GM12878 (cell line): ENCODE measurements at regions not wholly inside any gene's neighbourhood (a gene's known extent, or its start where the extent isn't known, plus 50 kb on each side); places are given as distances from the start of the nearest gene placed in this dataset.

Experiments
- ATAC-seq: fragments of 200-7000 bp; cut with Tn5 transposase; 3 replicates; pipeline ENCODE4 v1.9.1; 2020; ENCODE audit warnings: mild to moderate bottlenecking, moderate library complexity
- BruUV-seq: library from RNA; stranded (reverse); fragments of 400-500 nt; replicated peaks from 2 replicates; lab custom pipeline; 2021; lab: Mats Ljungman, UMichigan
- CTCF ChIA-PET: fragments of 300-600 bp; sonication (Branson Sonifier 250); formaldehyde crosslinking; extraction: SDS; loops from one replicate; lab custom pipeline; 2021; ENCODE audit warnings: inconsistent platforms; lab: Yijun Ruan, JAX
- POLR2A ChIA-PET: fragments of 350-600 bp; formaldehyde crosslinking; extraction: SDS; loops from one replicate; lab custom pipeline; 2021; ENCODE audit warnings: inconsistent platforms; lab: Charles Lee
- RAD21 ChIA-PET: fragments of 300-600 bp; sonication (Branson Sonifier 250); formaldehyde crosslinking; loops from one replicate; lab custom pipeline; 2023; ENCODE audit warnings: antibody characterized with exemption; ENCODE audit not compliant: unreplicated experiment; lab: Charles Lee
- SMC1A ChIA-PET: fragments of 300-600 bp; sonication (Branson Sonifier 250); formaldehyde crosslinking; loops from one replicate; lab custom pipeline; 2023; ENCODE audit not compliant: unreplicated experiment, uncharacterized antibody; lab: Charles Lee
- DNase-seq: peaks from one replicate; pipeline ENCODE4 v3.0.0-alpha.2; 2011; ENCODE audit warnings: low read depth, low spot score
- FAIRE-seq: peaks from 3 replicates; lab custom pipeline; 2011; peaks lifted over from hg19 to GRCh38; lab: Jason Lieb, UNC
- H2AFZ ChIP-seq: 2 replicates; pipeline ENCODE4 v1.6.0; 2011; ENCODE audit warnings: low read depth, low read length, control low read depth; ENCODE audit not compliant: control insufficient read depth
- H3K27ac ChIP-seq: 2 replicates; pipeline ENCODE4 v1.5.1; 2011; ENCODE audit warnings: control low read depth; ENCODE audit not compliant: control insufficient read depth, insufficient read depth
- H3K27me3 ChIP-seq, 2 experiments: replicated peaks in 1 of 2; 2 replicates each; pipeline versions ENCODE4 v1.6.0 to v1.6.1; 2011; ENCODE audit warnings: low read length in 1 of 2; ENCODE audit not compliant: control insufficient read depth in 2 of 2, insufficient read depth in 2 of 2
- H3K36me3 ChIP-seq, 2 experiments: 2 replicates each; pipeline ENCODE4 v1.5.1; 2011; ENCODE audit warnings: low read length in 1 of 2; ENCODE audit not compliant: control insufficient read depth in 2 of 2, insufficient read depth in 2 of 2
- H3K4me1 ChIP-seq: 2 replicates; pipeline ENCODE4 v1.6.1; 2011; ENCODE audit warnings: mild to moderate bottlenecking, low read length, moderate library complexity, mixed read lengths; ENCODE audit not compliant: control insufficient read depth, insufficient read depth
- H3K4me2 ChIP-seq: 2 replicates; pipeline ENCODE4 v1.6.0; 2011; ENCODE audit warnings: control low read depth; ENCODE audit not compliant: control insufficient read depth, insufficient read depth
- H3K4me3 ChIP-seq: fragments of 200-600 bp; sonication (generic); 2 replicates; pipeline ENCODE4 v1.5.1; 2016
- H3K79me2 ChIP-seq: 2 replicates; pipeline ENCODE4 v1.6.0; 2011; ENCODE audit warnings: low read length; ENCODE audit not compliant: control insufficient read depth, insufficient read depth
- H3K9ac ChIP-seq: 2 replicates; pipeline ENCODE4 v1.8.0; 2011; ENCODE audit warnings: low read length, control low read depth, mixed read lengths; ENCODE audit not compliant: control insufficient read depth, insufficient read depth
- H3K9me3 ChIP-seq: replicated peaks from 3 replicates; pipeline ENCODE4 v1.5.1; 2011; ENCODE audit warnings: mild to moderate bottlenecking, low read length; ENCODE audit not compliant: control insufficient read depth, insufficient read depth
- H4K20me1 ChIP-seq: 2 replicates; pipeline ENCODE4 v1.6.0; 2011; ENCODE audit not compliant: control insufficient read depth, insufficient read depth
- CBX3 ChIP-seq: fragments of 200-600 bp; sonication (generic); IDR thresholded peaks from 2 replicates; pipeline ENCODE4 v1.6.1; 2016; ENCODE audit warnings: low read depth, borderline replicate concordance
- CEBPB ChIP-seq, 2 experiments: fragments of 150-350 bp in 1 of 2; IDR thresholded peaks; 2 replicates each; pipeline ENCODE4 v1.6.1; 2012 to 2014; ENCODE audit warnings: low read depth in 2 of 2, low read length in 2 of 2, borderline replicate concordance in 1 of 2, inconsistent platforms in 1 of 2
- NFYA ChIP-seq: IDR thresholded peaks from 2 replicates; pipeline ENCODE4 v1.6.1; 2011; ENCODE audit warnings: low read depth, mild to moderate bottlenecking, low read length, improper control_type of control experiment, borderline replicate concordance
- POLR2AphosphoS5 ChIP-seq: IDR thresholded peaks from 2 replicates; pipeline ENCODE4 v1.6.1; 2011; ENCODE audit warnings: mild to moderate bottlenecking, low read length, inconsistent platforms
- RCOR1 ChIP-seq: conservative IDR thresholded peaks from 2 replicates; pipeline ENCODE4 v1.6.1; 2012; ENCODE audit warnings: low read depth, low read length, improper control_type of control experiment
- SKIL ChIP-seq: fragments of 450-650 bp; IDR thresholded peaks from 2 replicates; pipeline ENCODE4 v1.6.1; 2017; ENCODE audit warnings: mild to moderate bottlenecking, low read depth, inconsistent platforms; ENCODE audit not compliant: poor library complexity, severe bottlenecking
- SP1 ChIP-seq: IDR thresholded peaks from one replicate; pipeline ENCODE4 v1.6.1; 2011; ENCODE audit warnings: low read depth, low read length
- TCF7 ChIP-seq: IDR thresholded peaks from 2 replicates; pipeline ENCODE4 v1.6.1; 2014; ENCODE audit warnings: antibody characterized with exemption, borderline replicate concordance
- ZBED1 ChIP-seq: IDR thresholded peaks from 2 replicates; pipeline ENCODE4 v1.6.1; 2016; ENCODE audit warnings: borderline replicate concordance
- ZNF207 ChIP-seq: fragments of 450-650 bp; IDR thresholded peaks from 2 replicates; pipeline ENCODE4 v1.6.1; 2014; ENCODE audit warnings: antibody characterized with exemption, mild to moderate bottlenecking, borderline replicate concordance
- ZSCAN29 ChIP-seq: fragments of 450-650 bp; IDR thresholded peaks from 2 replicates; pipeline ENCODE4 v1.6.1; 2017; ENCODE audit warnings: mild to moderate bottlenecking, moderate library complexity
- WGBS: methylation state at CpG from one replicate; pipeline ENCODE4 v1.1.6; 2016; ENCODE audit warnings: low lambda C conversion rate; ENCODE audit not compliant: insufficient replicate concordance, insufficient coverage; ENCODE audit errors: missing lambda C conversion rate; 5-methylcytosine and 5-hydroxymethylcytosine counted together
- in situ Hi-C: fragments of 300-500 bp; cut with MboI; formaldehyde crosslinking; loops from 9 replicates; pipeline ENCODE4 v1.14.3; 2018; ENCODE audit warnings: mixed read lengths
- intact Hi-C: fragments of 100-400 bp; cut with micrococcal nuclease; formaldehyde crosslinking; loops from one replicate; pipeline ENCODE4 v1.14.2; 2022; ENCODE audit not compliant: unreplicated experiment

GRCh38 chr7:136514776-136515175 is 353.7 kb upstream of the CHRM2 start:
- no peak overlapping the region for H3K9ac ChIP-seq
- SMC1A ChIA-PET = no interaction called here
- RAD21 ChIA-PET = no interaction called here
- H3K27ac ChIP-seq = no peak overlapping the region
- H3K4me1 ChIP-seq = no peaks in the 10 kb centered on the region
- FAIRE-seq (no peak), ATAC-seq (no peak), DNase-seq (no peak)
- no peak overlapping the region for H3K4me2 ChIP-seq
- H3K4me3 ChIP-seq = no peak overlapping the region
- H3K79me2 ChIP-seq = no peaks in the 10 kb centered on the region
- BruUV-seq = no TSS peak
- no peak for TF ChIP-seq SP1
- TF ChIP-seq CEBPB (IDR thresholded peaks at IDR 0.05; ENCODE audit: borderline replicate concordance in 1 of 2, low read depth in 2 of 2, low read length in 2 of 2) = no peak
- no peak for TF ChIP-seq ZNF207
- TF ChIP-seq TCF7 = no peak
- no peak for TF ChIP-seq ZBED1
- TF ChIP-seq POLR2AphosphoS5 = no peak
- no peak for TF ChIP-seq ZSCAN29
- TF ChIP-seq SKIL = no peak
- TF ChIP-seq NFYA = no peak
- no peak for TF ChIP-seq RCOR1
- TF ChIP-seq CBX3 = no peak
- in situ Hi-C loops = no loop called here
- intact Hi-C loops = no loop called here
- no peaks in the 10 kb centered on the region for H3K27me3 ChIP-seq
- H2AFZ ChIP-seq = no peak overlapping the region
- WGBS = 38% methylated on average over 2 of the region's 2 CpGs
- CTCF ChIA-PET = no interaction called here
- no peaks in the 10 kb centered on the region for H3K9me3 ChIP-seq
- no peaks in the 10 kb centered on the region for H3K36me3 ChIP-seq
- no peaks in the 10 kb centered on the region for H4K20me1 ChIP-seq
- POLR2A ChIA-PET = no interaction called here
